GM23248 (cell line): ENCODE measurements at regions not wholly inside any gene's neighbourhood (a gene's known extent, or its start where the extent isn't known, plus 50 kb on each side); places are given as distances from the start of the nearest gene placed in this dataset.

Experiments
- EZH2 ChIP-seq: fragments of 200-600 bp; sonication (generic); IDR thresholded peaks from 2 replicates; pipeline ENCODE4 v1.6.1; 2018; ENCODE audit warnings: antibody characterized with exemption, mild to moderate bottlenecking; ENCODE audit not compliant: insufficient read depth, poor library complexity, severe bottlenecking
- EZH2phosphoT487 ChIP-seq: fragments of 200-600 bp; sonication (generic); IDR thresholded peaks from 2 replicates; pipeline ENCODE4 v1.6.1; 2018; ENCODE audit warnings: antibody characterized with exemption, moderate library complexity, mild to moderate bottlenecking, low read depth; ENCODE audit not compliant: insufficient read depth

GRCh38 chr2:21643180-21643579 lies 519.4 kb downstream of the TDRD15 start:
- TF ChIP-seq EZH2 (no peak), EZH2phosphoT487 (no peak)
